ENCODE measurements at regions not wholly inside any gene's neighbourhood (a gene's known extent, or its start where the extent isn't known, plus 50 kb on each side); places are given as distances from the start of the nearest gene placed in this dataset.
"Not testable (repeated sequence)": the region's sequence is repeated elsewhere in the genome, so short reads cannot be mapped to it uniquely, and the experiment has no call there.

DNA sequence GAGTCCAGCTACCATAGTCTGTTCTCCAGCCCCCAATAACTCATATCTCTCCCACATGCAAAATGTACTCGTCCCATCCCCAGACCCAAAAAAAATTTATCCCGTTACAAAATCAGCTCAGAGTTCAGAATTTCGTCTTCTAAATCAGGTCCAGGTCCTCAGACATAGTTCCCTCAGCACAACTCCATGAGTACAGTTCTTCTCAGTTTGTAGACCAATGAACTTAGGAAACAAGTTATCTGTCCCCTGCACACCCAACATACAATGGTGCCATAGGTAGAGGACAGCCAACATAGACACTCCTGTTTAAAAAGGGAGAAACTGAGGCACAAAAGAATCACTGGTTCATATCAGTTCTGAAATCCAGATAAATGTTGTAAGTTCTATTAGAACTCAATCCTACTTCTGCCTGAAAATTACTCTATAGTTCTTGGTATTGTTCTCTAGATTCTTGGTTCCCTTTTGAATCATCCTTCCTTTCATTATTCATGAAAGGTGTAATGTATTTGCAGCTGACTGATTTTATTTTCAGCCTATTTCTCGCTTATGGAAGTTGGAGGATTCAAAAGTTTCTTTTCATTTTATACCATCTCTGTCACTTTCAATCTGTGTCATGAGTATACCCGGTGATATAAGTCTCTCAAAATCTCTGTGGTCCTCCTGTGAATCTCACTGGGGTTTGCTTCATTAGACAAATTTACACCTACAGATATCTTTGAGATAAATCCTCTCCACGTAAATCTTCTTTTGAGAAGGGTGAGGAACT is 75.8 kb upstream of the TSPAN2 start:
- in situ Hi-C loops (cut with HindIII; ENCODE audit: low pct_unique_long_range_greater_than_20kb, low sequenced_read_pairs) = no loop called here
- DNase-seq (ENCODE audit: low read depth, low spot score) = no peak

GRCh38 chr1:115164484-115164883 is 75.2 kb upstream of the TSPAN2 start:
- in situ Hi-C loops (cut with HindIII; ENCODE audit: low pct_unique_long_range_greater_than_20kb, low sequenced_read_pairs) = no loop called here
- DNase-seq (ENCODE audit: low read depth, low spot score) = no peak

DNA sequence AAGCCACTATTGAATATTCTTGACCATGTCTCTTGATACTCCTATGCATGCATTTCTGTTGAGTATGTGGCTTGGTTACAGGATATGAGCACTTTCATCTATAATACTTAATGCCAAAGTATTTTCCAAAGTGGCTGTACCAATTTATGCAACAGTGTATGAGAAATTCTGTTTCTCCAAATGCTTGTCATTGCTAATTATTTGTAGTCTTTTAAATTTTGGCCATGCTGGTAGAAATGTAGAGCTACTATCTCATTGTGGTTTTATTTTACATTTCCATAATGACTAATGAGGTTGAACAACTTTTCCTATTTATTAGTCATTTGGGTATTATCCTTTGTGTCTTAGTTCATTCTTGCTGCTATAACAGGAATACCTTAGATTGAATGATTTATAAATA is 71.4 kb upstream of the TSPAN2 start:
- in situ Hi-C loops (cut with HindIII; ENCODE audit: low pct_unique_long_range_greater_than_20kb, low sequenced_read_pairs) = no loop called here
- no peak for DNase-seq (ENCODE audit: low read depth, low spot score)

DNA sequence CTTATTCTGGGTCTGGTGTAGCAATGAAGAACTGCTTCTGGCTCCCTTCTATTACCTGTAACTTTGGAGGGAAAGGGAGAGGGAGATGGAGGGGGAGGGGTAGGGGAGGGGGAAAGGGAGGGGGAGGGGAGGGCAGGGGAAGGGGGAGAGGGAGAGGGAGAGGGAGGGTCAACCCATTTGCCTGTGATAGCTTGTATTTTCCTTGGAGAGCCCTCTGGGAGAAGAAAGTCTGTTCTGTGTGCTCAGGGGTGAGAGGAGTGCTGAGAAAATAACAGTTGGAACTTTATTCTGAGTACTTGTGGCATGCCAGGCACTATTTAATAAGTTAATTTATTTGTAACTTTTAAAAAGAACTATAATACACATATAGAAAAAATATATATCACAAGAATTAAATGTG is 70.7 kb upstream of the TSPAN2 start:
- in situ Hi-C loops (cut with HindIII; ENCODE audit: low pct_unique_long_range_greater_than_20kb, low sequenced_read_pairs) = no loop called here
- no peak for DNase-seq (ENCODE audit: low read depth, low spot score)

GRCh38 chr1:115158181-115158580 is 68.9 kb upstream of the TSPAN2 start:
- DNase-seq (ENCODE audit: low read depth, low spot score) = no peak

GRCh38 chr1:115156826-115157468 is 67.6 kb upstream of the TSPAN2 start:
- in situ Hi-C loops (cut with HindIII; ENCODE audit: low pct_unique_long_range_greater_than_20kb, low sequenced_read_pairs) = no loop called here
- no peak for DNase-seq (ENCODE audit: low read depth, low spot score)

More at GRCh38 chr1:115158181-115158580, 68.9 kb upstream of the TSPAN2 start:
- in situ Hi-C loops (cut with HindIII; ENCODE audit: low pct_unique_long_range_greater_than_20kb, low sequenced_read_pairs) = no loop called here

- in situ Hi-C loops (cut with HindIII; ENCODE audit: low pct_unique_long_range_greater_than_20kb, low sequenced_read_pairs) = no loop called here
- DNase-seq (ENCODE audit: low read depth, low spot score) = no peak
Measured at GRCh38 chr1:115153966-115154557, 64.8 kb upstream of the TSPAN2 start.

DNA sequence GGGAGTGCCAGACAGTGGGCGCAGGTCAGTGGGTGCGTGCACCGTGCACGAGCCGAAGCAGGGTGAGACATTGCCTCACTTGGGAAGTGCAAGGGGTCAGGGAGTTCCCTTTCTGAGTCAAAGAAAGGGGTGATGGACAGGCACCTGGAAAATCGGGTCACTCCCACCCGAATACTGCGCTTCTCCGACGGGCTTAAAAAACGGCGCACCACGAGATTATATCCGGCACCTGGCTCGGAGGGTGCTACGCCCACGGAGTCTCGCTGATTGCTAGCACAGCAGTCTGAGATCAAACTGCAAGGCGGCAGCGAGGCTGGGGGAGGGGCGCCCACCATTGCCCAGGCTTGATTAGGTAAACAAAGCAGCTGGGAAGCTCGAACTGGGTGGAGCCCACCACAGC is 58.6 kb upstream of the TSPAN2 start:
- in situ Hi-C loops (cut with HindIII; ENCODE audit: low pct_unique_long_range_greater_than_20kb, low sequenced_read_pairs); DNase-seq (ENCODE audit: low read depth, low spot score): not testable (repeated sequence)

GRCh38 chr1:115145226-115145625 is 55.9 kb upstream of the TSPAN2 start:
- no peak for DNase-seq (ENCODE audit: low read depth, low spot score)
- in situ Hi-C loops (cut with HindIII; ENCODE audit: low pct_unique_long_range_greater_than_20kb, low sequenced_read_pairs) = no loop called here

DNA sequence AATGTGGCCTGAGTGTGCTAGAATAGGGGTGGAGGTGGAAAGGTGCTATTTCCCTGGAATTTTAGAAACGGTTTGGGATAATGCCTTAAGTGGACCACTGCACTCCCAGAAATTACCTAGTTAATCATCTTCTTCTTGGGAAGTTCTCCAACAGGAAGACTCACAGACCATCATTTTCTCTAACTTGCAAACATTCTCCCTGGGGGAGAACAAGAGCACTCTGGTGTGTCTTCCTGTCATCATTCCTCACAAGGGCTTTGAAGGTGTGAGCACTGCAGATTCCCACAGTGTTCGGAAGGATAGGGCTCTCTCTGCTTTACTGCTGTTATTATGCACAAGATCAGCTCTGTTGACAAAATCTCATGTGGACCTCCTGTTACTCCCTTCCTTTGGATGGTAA is 54.9 kb upstream of the TSPAN2 start:
- in situ Hi-C loops (cut with HindIII; ENCODE audit: low pct_unique_long_range_greater_than_20kb, low sequenced_read_pairs) = no loop called here
- DNase-seq (ENCODE audit: low read depth, low spot score) = no peak

- DNase-seq (ENCODE audit: low read depth, low spot score) = no peak
Measured at GRCh38 chr1:115142616-115143015, 53.3 kb upstream of the TSPAN2 start.

GRCh38 chr1:115141145-115141454 is 51.8 kb upstream of the TSPAN2 start:
- in situ Hi-C loops (cut with HindIII; ENCODE audit: low pct_unique_long_range_greater_than_20kb, low sequenced_read_pairs) = no loop called here
- no peak for DNase-seq (ENCODE audit: low read depth, low spot score)

More at GRCh38 chr1:115142616-115143015, 53.3 kb upstream of the TSPAN2 start:
- in situ Hi-C loops (cut with HindIII; ENCODE audit: low pct_unique_long_range_greater_than_20kb, low sequenced_read_pairs) = no loop called here

DNA sequence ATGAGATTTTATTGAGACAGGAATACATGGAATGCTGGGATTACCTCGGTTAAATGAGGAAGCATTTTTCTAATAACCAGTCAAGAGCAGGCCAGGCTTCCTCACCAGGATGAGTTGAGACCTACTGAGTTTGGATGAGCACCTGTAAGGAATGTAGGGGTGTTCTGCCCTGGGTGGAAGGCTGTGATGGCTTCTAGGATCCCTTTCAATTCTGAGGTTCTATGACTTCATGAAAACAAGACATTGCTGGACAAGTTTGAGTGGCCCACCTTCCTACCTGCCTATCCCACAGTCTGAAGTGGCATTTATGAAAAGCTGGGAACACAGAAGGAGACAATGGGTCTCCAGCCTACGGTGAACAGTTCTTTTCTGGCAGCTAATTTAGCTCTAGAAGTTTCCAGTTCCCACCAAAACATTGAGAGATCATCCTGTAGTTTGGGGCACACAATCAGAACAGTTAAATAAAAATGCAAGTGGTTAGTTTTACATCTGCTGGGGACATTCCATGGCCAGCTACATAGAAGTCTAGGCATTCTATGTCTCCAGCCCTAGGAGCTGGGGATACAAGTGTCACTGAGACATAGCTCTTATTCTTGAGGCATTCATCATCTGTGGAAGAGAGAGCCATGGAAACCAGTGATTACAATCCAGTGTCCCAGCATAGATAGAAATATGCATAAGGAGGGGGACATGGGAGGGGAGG is 51.3 kb upstream of the TSPAN2 start:
- in situ Hi-C loops (cut with HindIII; ENCODE audit: low pct_unique_long_range_greater_than_20kb, low sequenced_read_pairs) = no loop called here
- DNase-seq (ENCODE audit: low read depth, low spot score) = no peak

- in situ Hi-C loops (cut with HindIII; ENCODE audit: low pct_unique_long_range_greater_than_20kb, low sequenced_read_pairs) = no loop called here
- DNase-seq (ENCODE audit: low read depth, low spot score) = no peak
Measured at GRCh38 chr1:115139381-115139780, 50.1 kb upstream of the TSPAN2 start.

Data from SK-MEL-5 (cell line).